DMS53 treated with DMSO at 0.1 percent for 48 hours (cell line): ENCODE measurements at regions not wholly inside any gene's neighbourhood (a gene's known extent, or its start where the extent isn't known, plus 50 kb on each side); places are given as distances from the start of the nearest gene placed in this dataset.
"Not testable (repeated sequence)": the region's sequence is repeated elsewhere in the genome, so short reads cannot be mapped to it uniquely, and the experiment has no call there.

Source experiments
- DNase-seq: peaks from one replicate; lab custom pipeline; 2025; ENCODE audit not compliant: unreplicated experiment; lab: John Stamatoyannopoulos, UW

DNA sequence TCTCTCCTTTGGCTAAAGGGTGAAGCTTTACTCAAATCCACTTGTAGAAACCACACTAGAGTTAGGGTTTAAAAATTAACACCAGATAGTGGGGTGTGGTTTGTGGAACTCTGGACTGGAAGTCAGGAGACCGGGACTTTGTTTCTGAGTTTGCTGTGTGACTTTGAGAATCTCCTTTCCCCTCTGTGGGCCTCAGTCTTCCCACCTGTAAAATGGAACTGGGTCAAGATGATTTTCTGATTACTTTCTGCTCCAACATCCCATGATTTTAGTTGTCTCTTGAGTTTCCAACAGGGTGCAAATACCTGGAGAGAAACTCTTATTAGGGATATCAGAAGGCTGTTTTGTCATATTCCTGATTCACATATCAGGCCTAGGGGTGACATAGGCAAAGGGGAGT, 301.0 kb downstream of the MIAT start:
- no peak for DNase-seq

DNA sequence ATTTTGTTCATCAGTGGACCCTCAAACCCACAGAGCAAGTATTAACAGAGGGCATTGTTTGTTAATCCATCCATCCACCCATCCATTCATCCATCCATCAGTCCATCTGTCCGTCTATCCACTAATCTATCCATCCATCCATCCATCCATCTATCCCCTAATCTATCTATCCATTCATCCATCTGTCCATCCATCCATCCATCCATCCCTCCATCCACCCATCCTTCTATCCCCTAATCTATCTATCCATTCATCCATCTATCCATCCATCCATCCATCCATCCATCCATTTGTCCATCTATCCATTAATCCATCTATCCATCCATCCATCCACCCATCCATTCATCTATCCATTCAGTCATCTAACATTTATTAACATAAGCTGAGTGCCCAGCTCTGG, 307.3 kb downstream of the MIAT start:
- no peak for DNase-seq

DNA sequence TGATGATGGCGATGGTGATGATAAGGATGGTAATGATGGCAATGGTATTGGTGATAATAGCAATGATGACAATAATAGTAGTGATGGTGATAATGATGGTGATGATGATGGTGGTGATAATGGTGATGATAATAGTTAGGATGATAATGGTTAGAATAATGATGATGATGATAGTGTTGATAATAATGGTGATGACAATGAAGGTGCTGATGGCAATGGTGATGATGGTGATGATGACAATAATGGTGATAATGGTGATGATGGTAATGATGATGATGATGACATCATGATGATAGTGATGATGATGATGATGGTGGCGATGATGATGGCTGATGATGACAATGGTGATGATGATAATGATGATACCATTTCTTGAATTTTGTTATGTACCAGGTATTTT, 309.9 kb downstream of the MIAT start:
- DNase-seq: no peak

- DNase-seq: no peak
These were observed 311.6 kb downstream of the MIAT start for GRCh38 chr22:26968859-26969523.

GRCh38 chr22:26970809-26971394, 313.5 kb downstream of the MIAT start:
- no peak for DNase-seq

DNA sequence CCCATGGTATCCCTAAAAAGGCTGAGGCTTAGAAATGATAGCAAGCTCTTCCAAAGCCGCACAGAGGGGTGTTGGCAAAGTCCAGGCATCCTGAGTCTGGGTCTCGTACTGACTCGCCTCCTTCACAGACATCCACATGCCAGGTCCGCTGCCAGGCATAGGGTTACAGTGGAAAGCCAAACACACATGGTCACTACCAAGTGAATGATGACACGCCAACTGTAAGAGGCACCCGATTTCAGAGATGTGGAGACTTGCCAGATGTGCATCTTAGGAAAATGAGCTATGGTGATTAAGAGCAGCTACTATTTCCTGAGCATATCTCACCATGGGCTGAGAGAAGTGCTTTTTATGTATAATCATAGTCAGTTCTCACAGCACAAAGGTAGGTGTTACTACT, 314.9 kb downstream of the MIAT start:
- no peak for DNase-seq

DNA sequence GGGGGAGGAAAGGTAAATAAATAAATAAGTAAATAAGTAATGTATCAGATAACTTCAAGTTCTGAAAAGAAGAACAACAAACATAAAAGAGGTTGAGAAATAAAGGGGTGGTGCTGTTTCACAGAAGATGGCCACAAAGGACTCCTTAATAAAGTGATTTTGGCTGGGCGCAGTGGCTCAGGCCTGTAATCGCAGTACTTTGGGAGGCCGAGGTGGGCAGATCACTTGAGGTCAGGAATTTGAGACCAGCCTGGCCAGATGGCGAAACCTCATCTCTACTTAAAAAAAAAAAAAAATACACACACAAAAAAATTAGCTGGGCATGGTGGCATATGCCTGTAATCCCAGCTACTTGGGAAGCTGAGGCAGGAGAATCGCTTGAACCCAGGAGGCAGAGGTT, 315.5 kb downstream of the MIAT start:
- DNase-seq: not testable (repeated sequence)

GRCh38 chr22:26974034-26974433, 316.6 kb downstream of the MIAT start:
- DNase-seq: no peak

- no peak for DNase-seq
These were observed 317.8 kb downstream of the MIAT start for GRCh38 chr22:26974914-26975803.

DNA sequence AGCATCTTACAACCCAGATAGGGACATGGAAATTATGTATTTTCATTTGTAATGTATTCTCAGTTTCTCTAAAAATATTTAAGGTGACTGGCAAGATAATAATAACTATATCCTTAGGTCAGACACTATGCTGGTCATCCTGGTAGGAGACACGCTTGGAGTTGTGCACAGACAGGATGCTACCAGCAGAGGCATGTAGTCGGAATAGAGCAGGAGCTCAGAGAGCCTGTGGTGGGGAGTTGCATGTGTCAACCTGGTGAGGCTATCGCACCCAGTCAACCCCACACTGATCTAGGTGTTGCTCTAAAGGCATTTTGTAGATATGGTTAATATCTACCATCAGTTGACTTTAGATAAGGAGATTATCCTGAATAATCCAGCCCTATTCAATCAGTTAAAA, 318.5 kb downstream of the MIAT start:
- DNase-seq: no peak

DNA sequence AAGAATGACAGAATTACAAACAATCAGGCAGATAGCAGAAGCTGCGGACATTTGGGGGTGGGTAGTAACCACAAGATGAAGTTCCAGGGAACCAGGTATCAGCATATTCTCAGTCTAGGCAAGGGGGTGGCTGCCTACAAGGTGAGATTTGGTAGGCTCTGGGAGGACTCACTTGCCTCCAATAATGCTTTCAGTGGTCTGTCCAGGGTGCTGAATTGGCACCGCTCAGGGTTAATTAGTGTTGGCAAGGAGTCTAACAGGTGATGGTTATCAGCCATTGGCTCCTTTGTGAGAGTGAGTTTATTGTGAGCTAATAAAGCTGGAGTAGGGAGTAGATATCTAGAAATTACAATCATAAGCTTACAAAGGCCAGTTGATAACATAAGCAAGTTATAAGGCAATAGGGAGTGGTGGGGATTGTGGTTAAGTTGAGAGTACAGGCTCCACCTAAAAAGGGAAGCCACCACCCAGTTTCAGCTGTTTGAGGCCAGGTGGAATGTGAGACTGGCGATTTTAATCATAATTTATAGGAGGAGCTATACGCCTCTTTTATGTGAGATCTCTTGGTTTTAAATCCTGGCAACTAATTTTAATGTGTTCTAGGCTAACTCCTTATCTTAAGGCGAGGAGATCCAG, 320.5 kb downstream of the MIAT start:
- DNase-seq: no peak

GRCh38 chr22:26979294-26979693, 321.9 kb downstream of the MIAT start:
- DNase-seq: no peak

DNA sequence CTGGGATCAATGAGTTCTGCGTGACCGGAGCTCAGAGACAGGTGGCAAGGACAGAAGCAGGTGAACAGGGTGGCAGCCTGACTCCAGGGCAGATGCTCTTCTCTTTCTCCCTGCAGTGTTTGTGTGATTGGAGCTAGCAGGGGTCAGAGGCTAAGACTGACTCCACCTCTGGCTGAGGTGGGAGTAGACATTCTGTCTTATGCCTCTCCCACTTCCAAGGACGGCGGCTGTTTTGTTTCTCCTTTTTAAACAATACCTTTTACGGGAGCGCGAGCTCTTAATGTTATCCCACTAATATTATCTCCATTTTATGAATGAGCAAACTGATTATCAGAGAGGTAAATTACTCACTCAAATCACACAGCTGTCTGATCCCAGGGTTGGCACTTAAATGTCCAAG, 323.7 kb downstream of the MIAT start:
- DNase-seq: no peak

- no peak for DNase-seq
These were observed 324.2 kb downstream of the MIAT start for GRCh38 chr22:26981541-26981940.

DNA sequence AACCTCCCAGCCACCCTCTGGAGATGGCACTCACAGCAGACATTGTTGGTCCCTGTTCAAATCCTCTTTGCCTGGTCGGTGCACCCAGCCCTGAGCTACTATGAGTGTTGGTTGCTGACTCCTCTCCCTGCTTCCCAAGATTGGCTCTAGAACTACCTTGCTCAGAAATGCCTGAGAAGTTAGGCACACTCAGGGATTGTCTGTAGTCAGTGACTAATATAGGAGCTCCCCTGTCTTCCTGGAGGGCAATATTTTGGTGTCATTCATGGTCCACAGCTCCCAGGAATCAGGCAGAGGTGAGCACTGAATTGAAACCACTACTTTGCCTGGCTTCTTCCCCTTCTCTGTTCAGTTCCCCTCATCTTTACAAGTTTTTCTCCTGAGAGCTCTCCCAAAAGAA, 325.9 kb downstream of the MIAT start:
- DNase-seq: no peak

DNA sequence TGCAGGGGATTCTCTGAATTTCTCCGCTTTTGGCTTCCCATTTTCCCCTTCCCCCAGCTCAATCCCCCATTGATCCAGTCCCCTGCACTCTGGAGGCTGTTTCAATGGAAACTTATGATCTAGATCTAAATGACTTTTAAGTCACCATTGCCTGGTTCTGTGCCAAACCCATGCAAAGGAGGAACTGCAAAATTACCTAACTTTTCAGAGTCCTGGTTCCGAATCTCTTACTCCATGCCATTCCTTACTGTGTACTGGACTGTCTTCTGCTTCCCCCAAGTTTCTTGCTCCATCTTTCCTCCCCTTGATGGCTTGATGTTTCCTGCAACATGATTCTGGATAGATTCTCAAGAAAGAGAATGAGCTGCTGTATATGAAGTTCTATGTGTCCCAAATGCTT, 327.8 kb downstream of the MIAT start:
- no peak for DNase-seq

DNA sequence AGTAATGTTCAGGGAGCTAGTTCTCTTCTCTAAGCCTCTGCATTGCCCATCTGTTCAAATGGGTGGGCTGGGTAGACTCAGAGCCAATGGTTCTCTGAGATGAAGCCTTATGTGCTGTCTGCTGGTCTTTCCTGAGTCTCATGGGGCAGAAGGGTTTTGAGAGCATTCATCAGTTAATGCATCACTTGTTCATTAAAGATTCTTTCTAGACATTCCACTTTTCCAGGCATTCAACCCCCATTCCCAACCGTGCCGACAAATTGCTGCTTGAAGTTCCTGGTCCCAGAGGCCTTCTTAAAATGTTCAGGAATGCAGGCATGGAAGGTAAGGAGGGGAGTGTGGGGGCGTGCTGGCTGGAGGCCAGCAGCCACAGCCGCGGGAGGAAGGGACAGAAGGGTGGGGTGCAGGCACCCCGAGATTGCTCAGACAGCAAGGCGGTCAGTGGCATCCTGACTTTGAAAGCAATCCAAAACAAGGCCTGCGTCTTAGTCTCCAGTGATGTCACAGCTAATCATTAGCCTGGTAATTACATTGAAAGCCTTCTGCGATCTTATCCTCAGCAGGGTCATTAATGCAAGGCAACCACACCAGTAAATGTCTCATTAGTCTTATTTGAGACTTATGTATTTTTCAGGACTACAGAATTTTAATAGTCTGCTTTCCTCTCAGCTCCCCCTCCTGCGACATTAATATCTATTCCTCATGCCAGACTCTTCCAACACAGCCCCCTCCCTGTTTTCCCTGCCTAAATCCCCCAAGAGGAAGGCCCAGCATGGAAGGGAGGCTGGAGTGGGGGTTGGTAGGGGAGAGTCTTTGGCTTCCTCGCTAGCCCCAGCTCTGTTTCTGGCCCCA, 328.8 kb downstream of the MIAT start:
- DNase-seq: no peak

DNA sequence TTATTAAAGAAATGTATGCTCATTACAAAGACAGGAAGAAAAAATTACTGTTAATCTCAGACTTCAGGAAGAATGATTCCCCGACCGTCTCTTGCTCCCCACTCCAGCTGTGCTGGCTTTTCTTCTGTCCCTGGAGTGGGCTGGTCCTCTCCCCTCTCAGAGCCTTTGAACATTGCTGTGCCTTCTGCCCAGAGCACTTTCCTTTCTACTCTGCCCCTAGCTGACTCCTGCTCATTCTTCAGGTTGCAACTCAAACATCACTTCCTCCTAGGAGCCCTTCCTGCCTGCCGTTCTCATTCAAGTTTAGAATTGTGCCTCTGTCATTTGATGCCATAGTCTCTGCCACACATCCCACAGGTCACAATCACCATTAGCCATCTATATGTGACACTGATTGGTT, 329.5 kb downstream of the MIAT start:
- no peak for DNase-seq

DNA sequence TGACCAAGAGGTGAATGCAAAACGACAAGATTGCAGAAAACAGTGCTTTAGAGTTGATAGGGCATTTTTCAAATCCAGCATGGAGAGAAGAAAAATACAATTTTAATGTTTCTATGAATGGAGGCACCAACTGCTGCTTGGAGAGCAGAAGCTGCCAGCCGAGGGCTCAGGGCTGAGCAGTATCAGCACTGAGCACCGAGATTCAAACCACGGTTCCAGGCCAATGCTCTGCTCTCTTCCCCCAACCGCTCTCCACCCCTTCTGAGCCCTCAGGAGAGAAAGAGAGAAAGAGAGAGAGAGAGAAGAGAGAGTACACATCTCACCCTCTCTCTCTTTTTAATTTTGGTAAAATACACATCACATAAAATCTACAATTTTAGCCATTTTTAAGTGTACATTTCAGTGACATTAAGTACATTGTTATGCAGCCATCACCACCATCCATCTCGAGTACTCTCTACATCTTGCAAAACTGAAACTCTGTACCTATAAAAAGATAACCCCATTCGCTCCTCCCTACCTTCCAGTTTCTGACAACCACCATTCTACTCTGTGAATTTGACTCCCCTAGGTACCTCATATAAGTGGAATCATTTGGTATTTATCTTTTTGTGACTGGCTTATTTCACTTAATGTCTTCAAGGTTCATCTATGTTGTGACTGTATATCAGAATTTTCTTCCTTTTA, 333.3 kb downstream of the MIAT start:
- no peak for DNase-seq

- no peak for DNase-seq
These were observed 335.2 kb downstream of the MIAT start for GRCh38 chr22:26992556-26992955.
